Testis (tissue), 2 donors: ENCODE measurements at regions not wholly inside any gene's neighbourhood (a gene's known extent, or its start where the extent isn't known, plus 50 kb on each side); places are given as distances from the start of the nearest gene placed in this dataset.

Experiments
- CTCF ChIP-seq, 3 experiments: fragments of 450-650 bp in 2 of 3; fragments of 200-600 bp in 1 of 3; sonication (generic) in 1 of 3; IDR thresholded peaks; one replicate each; pipeline ENCODE4 v1.5.1; 2016 to 2019; ENCODE audit warnings: antibody characterized with exemption in 3 of 3, mild to moderate bottlenecking in 2 of 3, moderate library complexity in 1 of 3
- POLR2A ChIP-seq: fragments of 450-650 bp; IDR thresholded peaks from one replicate; pipeline ENCODE4 v1.6.1; 2017; ENCODE audit warnings: antibody characterized with exemption, mild to moderate bottlenecking, moderate library complexity

DNA sequence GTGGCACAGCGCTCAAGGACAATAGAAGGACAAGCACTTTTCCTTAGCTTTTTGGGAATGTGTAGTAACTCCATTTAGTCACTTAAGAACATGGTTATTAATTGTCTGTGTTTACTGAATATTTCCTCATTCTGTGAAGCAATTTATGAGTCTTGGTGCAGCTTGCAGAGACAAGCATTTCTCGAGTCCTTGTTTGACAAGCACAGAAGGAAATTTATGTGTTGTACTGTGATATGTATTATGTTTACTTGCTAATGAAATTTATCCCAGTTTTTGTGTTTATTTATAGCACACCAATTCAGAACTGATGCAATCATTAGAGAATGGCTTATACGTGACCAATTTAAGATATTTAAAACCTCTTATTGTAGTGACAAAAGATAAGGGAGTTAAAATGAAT is 168.6 kb downstream of the PRELID2 start:
- no peak for TF ChIP-seq CTCF (IDR thresholded peaks at IDR 0.05)
- TF ChIP-seq POLR2A = no peak
